GM23338 (cell line): ENCODE measurements at regions not wholly inside any gene's neighbourhood (a gene's known extent, or its start where the extent isn't known, plus 50 kb on each side); places are given as distances from the start of the nearest gene placed in this dataset.

Experiments
- ATAC-seq: fragments of 200-7000 bp; cut with Tn5 transposase; 3 replicates; pipeline ENCODE4 v1.9.1; 2020
- DNase-seq: peaks from one replicate; pipeline ENCODE4 v3.0.0-alpha.2; 2015; ENCODE audit warnings: low spot score
- H2AFZ ChIP-seq: fragments of 200-600 bp; sonication (generic); 2 replicates; pipeline ENCODE4 v1.8.0; 2016; ENCODE audit warnings: antibody characterized with exemption, mild to moderate bottlenecking, moderate library complexity
- H3F3A ChIP-seq: fragments of 200-600 bp; sonication (generic); replicated peaks from 2 replicates; pipeline ENCODE4 v1.8.0; 2017; ENCODE audit warnings: antibody characterized with exemption, mixed run types, low read depth
- H3K27ac ChIP-seq: fragments of 200-600 bp; sonication (generic); 2 replicates; pipeline ENCODE4 v1.6.1; 2016; ENCODE audit warnings: low read depth
- H3K27me3 ChIP-seq: fragments of 200-600 bp; sonication (generic); 2 replicates; pipeline ENCODE4 v1.8.0; 2016; ENCODE audit warnings: mild to moderate bottlenecking, mixed run types, moderate library complexity; ENCODE audit not compliant: insufficient read depth
- H3K36me3 ChIP-seq: fragments of 200-600 bp; sonication (generic); 2 replicates; pipeline ENCODE4 v1.8.0; 2016; ENCODE audit warnings: mild to moderate bottlenecking; ENCODE audit not compliant: insufficient read depth
- H3K4me1 ChIP-seq: fragments of 200-600 bp; sonication (generic); 2 replicates; pipeline ENCODE4 v1.8.0; 2016; ENCODE audit warnings: mild to moderate bottlenecking, moderate library complexity; ENCODE audit not compliant: insufficient read depth
- H3K4me2 ChIP-seq: fragments of 200-600 bp; sonication (generic); 2 replicates; pipeline ENCODE4 v1.7.1; 2017; ENCODE audit warnings: mixed run types
- H3K4me3 ChIP-seq: fragments of 200-600 bp; sonication (generic); 2 replicates; pipeline ENCODE4 v1.6.1; 2016; ENCODE audit warnings: mixed run types
- H3K79me2 ChIP-seq: fragments of 200-600 bp; sonication (generic); replicated peaks from 2 replicates; pipeline ENCODE4 v1.8.0; 2017; ENCODE audit warnings: mild to moderate bottlenecking; ENCODE audit not compliant: insufficient read depth
- H3K9me2 ChIP-seq: fragments of 200-600 bp; sonication (generic); 2 replicates; pipeline ENCODE4 v1.8.0; 2017; ENCODE audit not compliant: insufficient read depth
- H4K20me1 ChIP-seq: fragments of 200-600 bp; sonication (generic); replicated peaks from 2 replicates; pipeline ENCODE4 v1.8.0; 2017; ENCODE audit warnings: mild to moderate bottlenecking; ENCODE audit not compliant: insufficient read depth
- H3K27ac Mint-ChIP-seq: 2 replicates; pipeline ENCODE4 v1.8.0; 2020; ENCODE audit warnings: inconsistent platforms, mild to moderate bottlenecking, moderate library complexity, mixed read lengths
- H3K27me3 Mint-ChIP-seq: 3 replicates; pipeline ENCODE4 v1.8.0; 2022; ENCODE audit warnings: low read depth, mild to moderate bottlenecking, moderate library complexity, mixed read lengths, inconsistent platforms; ENCODE audit not compliant: insufficient read depth, poor library complexity
- H3K36me3 Mint-ChIP-seq: 3 replicates; pipeline ENCODE4 v1.8.0; 2021; ENCODE audit warnings: low read depth, mild to moderate bottlenecking, inconsistent platforms, moderate library complexity, mixed read lengths
- H3K4me1 Mint-ChIP-seq: 3 replicates; pipeline ENCODE4 v1.8.0; 2020; ENCODE audit warnings: mild to moderate bottlenecking, inconsistent platforms, mixed read lengths
- H3K4me3 Mint-ChIP-seq: 3 replicates; pipeline ENCODE4 v1.8.0; 2021; ENCODE audit warnings: moderate library complexity, mild to moderate bottlenecking, inconsistent platforms, mixed read lengths
- H3K9me3 Mint-ChIP-seq: 3 replicates; pipeline ENCODE4 v1.8.0; 2020; ENCODE audit warnings: moderate library complexity, mild to moderate bottlenecking, inconsistent platforms, mixed read lengths
- ETS1 ChIP-seq: IDR thresholded peaks from 2 replicates; pipeline ENCODE4 v1.6.1; 2016; ENCODE audit warnings: antibody characterized with exemption
- EZH2phosphoT487 ChIP-seq: fragments of 200-600 bp; sonication (generic); IDR thresholded peaks from one replicate; pipeline ENCODE4 v1.8.1; 2018; ENCODE audit warnings: antibody characterized with exemption; ENCODE audit not compliant: unreplicated experiment
- NANOG ChIP-seq: IDR thresholded peaks from 2 replicates; pipeline ENCODE4 v1.6.1; 2016; ENCODE audit warnings: antibody characterized with exemption, borderline replicate concordance
- POLR2AphosphoS5 ChIP-seq: IDR thresholded peaks from 2 replicates; pipeline ENCODE4 v1.6.1; 2016; ENCODE audit warnings: antibody characterized with exemption, low read depth
- STAT1 ChIP-seq: IDR thresholded peaks from one replicate; pipeline ENCODE4 v1.6.1; 2016; ENCODE audit warnings: antibody characterized with exemption; ENCODE audit not compliant: unreplicated experiment
- ZNF114 ChIP-seq: fragments of 250-450 bp; sonication (Bioruptor Pico); IDR thresholded peaks from 2 replicates; pipeline ENCODE4 v1.5.0; 2020; ENCODE audit warnings: mild to moderate bottlenecking, moderate library complexity
- ZNF462 ChIP-seq: fragments of 250-450 bp; sonication (Bioruptor Pico); IDR thresholded peaks from 2 replicates; pipeline ENCODE4 v1.5.0; 2020; ENCODE audit warnings: mild to moderate bottlenecking, moderate library complexity

- no peak for TF ChIP-seq ZNF462 (CRISPR knock-in tag)
- no peak for TF ChIP-seq ZNF114 (CRISPR knock-in tag)
- TF ChIP-seq EZH2phosphoT487 = no peak
- TF ChIP-seq ETS1 = no peak
Measured at GRCh38 chr16:49010396-49010795, 271.2 kb downstream of the CBLN1 start (continued).

- Mint-ChIP-seq H3K27ac (no peak overlapping the region; the same call in 1 of the 2 replicates), H3K9me3 (peaks cover 2% of the 10 kb centered on the region; the same call in 1 of the 3 replicates), H3K4me1 (peaks cover 8% of the 10 kb centered on the region; the same call in 2 of the 3 replicates), H3K4me3 (no peak overlapping the region), H3K36me3 (no peaks in the 10 kb centered on the region), H3K27me3 (peaks cover 3% of the 10 kb centered on the region)
- H4K20me1 ChIP-seq = no peaks in the 10 kb centered on the region
- no peak overlapping the region for H3K4me2 ChIP-seq
- no peaks in the 10 kb centered on the region; the same call in 1 of the 2 replicates for H3K4me1 ChIP-seq
- H3F3A ChIP-seq = no peaks in the 10 kb centered on the region
- peaks cover 11% of the 10 kb centered on the region for H3K9me2 ChIP-seq
- no peak overlapping the region for H3K27ac ChIP-seq
- H3K27me3 ChIP-seq = no peaks in the 10 kb centered on the region
- no peaks in the 10 kb centered on the region for H3K79me2 ChIP-seq
- no peak overlapping the region for H2AFZ ChIP-seq
- no peak overlapping the region for H3K4me3 ChIP-seq
- DNase-seq = no peak
- no peaks in the 10 kb centered on the region for H3K36me3 ChIP-seq
- ATAC-seq = no peak
- TF ChIP-seq STAT1 (no peak), ZNF462 (CRISPR knock-in tag) (no peak), ZNF114 (CRISPR knock-in tag) (no peak), ETS1 (no peak), EZH2phosphoT487 (no peak), NANOG (no peak), POLR2AphosphoS5 (no peak)
Measured at GRCh38 chr16:49009204-49009603, 272.4 kb downstream of the CBLN1 start.
